HG03439 (cell line): ENCODE measurements at regions not wholly inside any gene's neighbourhood (a gene's known extent, or its start where the extent isn't known, plus 50 kb on each side); places are given as distances from the start of the nearest gene placed in this dataset.
"Not testable (repeated sequence)": the region's sequence is repeated elsewhere in the genome, so short reads cannot be mapped to it uniquely, and the experiment has no call there.

Experiments used
- ATAC-seq: cut with Tn5 transposase; IDR thresholded peaks from one replicate; pipeline ENCODE4 v1.9.1; 2021; ENCODE audit warnings: mild to moderate bottlenecking, moderate library complexity; ENCODE audit not compliant: unreplicated experiment

DNA sequence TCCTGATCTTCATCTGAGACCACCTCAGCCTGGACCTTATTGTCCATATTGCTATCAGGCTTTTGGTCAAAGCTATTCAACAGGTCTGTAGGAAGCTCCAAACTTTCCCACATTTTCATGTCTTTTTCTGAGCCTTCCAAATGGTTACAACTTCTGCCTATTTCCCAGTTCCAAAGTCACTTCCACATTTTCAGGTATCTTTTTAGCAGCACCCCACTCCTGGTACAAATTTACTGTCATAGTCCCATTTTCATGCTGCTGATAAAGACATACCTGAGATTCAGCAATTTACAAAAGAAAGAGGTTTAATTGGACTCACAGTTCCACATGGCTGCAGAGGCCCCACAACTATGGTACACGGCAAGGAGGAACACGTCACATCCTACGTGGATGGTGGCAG is 815.5 kb downstream of the KCNJ2 start:
- no peak for ATAC-seq

DNA sequence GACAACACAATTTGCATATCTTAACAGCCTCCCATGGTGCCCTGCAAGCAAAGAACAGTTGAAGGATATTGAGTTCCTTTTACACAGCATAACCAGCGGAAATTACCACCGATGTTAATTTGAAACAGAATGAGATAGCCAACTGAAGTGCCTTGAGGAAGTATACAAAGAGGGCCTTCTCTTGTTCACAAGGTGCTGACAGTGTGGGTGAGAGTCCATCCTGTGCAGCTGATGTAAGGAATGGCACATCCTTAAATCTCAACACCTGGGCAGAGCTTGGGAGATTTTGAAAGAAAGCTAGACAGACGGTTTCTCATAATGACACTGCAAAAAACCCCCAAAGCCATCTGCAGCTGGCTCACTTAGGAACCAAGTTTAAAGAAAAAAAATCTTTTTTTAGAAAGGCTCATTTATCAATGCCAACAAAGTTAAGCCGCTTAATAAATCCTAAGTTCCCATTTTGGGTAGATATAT is 818.6 kb downstream of the KCNJ2 start:
- ATAC-seq = peak; percentile 75

DNA sequence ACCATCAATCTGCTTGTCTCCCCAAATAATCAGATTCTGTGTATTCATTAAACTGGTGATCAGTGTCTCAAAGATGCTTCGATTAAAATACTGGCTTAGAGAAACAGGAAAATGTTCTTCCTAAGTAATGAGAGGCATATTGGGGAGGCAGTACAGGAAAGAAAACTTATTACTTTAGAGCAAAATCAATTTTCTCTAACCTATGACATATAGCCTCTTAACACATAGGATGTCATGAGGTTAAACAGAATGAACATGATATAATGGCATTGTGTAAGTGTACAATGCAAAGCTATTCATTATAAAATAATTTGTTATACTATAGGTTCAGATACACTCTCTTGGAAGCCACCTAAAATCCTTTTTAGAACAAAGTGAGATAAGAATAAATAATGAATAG is 819.3 kb downstream of the KCNJ2 start:
- no peak for ATAC-seq

DNA sequence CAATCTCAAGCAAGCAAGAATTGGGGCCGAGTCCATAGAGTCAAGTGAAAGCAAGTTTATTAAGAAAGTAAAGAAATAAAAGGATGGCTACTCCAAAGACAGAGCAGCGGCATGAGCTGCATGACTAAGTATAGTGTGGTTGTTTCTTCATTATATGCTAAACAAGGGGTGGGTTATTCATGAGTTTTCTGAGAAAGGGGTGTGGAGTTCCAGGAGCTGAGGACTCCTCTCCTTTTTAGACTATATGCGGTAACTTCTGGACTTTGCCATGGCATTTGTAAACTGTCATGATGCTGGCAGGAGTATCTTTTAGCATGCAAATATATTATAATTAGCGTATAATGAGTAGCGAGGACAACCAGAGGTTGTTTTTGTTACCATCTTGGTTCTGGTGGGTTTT is 819.9 kb downstream of the KCNJ2 start:
- ATAC-seq = no peak

DNA sequence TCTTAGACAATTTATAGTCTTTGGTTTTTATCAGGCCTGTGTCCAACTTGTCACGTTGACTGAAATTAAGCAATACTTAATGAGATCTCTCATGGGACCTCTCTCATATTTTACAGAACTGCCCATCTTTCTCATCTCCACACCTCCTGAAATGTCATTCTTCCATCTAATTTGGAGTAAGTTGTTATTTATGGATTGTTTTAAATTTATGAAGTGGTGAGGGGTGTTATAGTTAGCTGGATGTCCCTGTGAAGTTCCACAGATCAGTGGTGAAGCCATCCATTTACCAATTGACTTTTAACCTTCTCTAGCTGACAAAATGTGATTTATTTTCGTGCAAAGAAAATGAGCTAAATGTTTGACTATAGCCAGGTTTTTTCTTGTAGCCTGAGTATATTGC is 824.9 kb downstream of the KCNJ2 start:
- no peak for ATAC-seq

DNA sequence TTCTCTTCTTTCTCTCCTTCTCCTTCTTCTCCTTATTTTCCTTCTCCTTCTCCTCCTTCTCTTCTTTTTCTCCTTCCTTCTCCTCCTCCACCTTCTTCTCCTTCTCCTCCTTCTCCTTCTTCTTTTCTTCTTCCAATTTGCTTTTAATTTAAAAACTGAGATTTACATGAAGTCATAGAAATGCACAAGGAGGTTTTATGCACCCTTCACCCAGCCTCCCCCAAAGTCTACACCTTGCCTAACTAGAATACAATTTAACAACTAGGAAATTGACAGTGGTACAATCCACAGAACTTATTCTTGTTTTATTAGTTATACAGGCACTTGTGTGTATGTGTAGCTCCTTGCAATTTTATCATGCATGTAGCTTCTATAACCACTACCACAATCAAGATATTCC is 826.7 kb downstream of the KCNJ2 start:
- ATAC-seq = no peak

DNA sequence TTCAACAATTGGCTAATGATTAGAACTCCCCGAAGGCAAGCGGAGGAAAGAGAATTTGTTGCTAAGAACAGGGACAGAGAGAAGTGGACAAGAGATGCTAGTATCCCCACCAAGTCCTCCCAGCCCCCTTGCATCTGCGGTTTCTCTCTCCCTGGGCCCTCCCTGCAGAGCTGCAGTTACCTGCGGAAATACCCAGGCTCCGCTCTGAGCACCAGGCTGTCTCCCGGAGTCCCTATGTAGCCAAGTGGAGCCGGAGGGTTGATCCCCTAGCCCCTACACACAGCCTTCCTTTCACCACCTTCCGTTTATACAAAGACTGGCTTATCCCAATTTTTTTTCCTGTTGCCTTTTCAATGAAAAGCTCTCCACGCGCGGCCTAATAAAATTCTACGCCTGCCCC is 834.4 kb downstream of the KCNJ2 start:
- no peak for ATAC-seq

DNA sequence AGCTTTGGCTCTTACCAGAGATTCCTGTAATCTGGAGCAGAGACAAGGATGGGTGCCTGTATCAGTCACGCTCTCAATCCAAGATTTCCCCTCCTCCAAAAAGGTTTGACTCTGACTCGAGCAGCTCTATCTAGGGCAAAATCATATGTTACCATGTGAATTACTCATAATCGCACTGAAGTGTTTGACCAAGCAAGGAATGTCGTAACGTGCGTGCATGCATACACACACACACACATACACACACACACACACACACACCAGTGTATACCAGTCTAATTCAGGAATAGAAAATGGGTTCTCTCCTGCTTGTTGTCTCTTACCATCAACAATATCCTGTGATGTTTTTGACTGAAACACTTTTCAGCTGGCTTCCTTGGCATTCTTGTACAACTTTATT is 835.1 kb downstream of the KCNJ2 start:
- ATAC-seq = no peak

DNA sequence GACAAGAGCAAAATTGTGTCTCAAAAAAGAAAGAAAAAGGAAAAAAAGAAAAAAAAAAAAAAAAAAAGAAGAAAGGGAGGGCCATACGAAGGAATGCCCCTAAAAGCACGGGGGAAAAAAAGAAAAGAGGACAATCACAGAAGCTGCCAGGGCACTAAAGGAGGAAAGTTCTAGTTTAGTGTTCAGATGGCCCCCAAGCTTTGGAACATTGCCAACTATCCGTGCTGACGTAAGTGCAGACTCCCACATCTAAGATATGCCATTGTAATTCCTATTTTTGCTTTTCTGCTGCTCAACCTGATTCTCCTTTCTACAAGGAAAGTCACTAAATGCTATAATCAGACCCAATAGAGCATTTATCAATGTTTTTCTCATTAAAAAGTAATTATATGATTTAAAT is 842.1 kb downstream of the KCNJ2 start:
- ATAC-seq = no peak

DNA sequence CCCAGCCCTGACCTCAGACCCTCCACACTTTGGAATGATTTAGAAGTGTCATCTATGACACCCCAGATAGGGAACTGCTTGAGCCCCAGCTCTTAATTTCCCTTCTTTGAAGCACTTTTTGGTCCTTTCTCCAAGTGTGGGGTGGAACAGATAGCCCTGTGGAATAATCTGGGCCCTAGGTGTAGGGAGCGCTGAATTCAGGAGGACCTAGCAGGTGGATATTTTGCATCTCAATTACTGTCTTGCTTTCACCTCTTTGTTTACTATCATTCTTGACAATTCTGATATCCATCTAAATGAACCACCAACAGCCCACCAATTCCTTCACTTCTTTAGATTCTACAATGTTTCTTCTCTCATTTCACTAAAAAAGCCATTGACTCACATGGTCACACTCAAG is 850.4 kb downstream of the KCNJ2 start:
- no peak for ATAC-seq

DNA sequence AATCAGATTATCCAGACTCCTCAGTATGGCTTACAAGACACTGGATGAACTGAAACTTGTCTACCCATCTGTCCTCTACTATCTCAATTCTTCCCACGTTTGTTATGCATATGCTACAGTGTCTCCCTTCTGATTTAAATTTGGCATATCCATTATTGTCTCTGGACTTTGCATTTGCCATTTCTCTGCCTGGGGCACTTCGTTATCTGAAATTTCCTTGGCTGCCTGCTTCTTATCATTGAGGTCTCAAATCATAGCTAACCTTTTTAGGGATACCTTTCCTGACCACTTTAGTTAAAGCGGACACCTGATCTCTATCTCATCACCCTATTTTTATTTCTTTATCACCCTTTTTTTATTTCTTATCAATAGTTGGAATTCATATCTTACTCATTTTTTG is 853.4 kb downstream of the KCNJ2 start:
- ATAC-seq = no peak

DNA sequence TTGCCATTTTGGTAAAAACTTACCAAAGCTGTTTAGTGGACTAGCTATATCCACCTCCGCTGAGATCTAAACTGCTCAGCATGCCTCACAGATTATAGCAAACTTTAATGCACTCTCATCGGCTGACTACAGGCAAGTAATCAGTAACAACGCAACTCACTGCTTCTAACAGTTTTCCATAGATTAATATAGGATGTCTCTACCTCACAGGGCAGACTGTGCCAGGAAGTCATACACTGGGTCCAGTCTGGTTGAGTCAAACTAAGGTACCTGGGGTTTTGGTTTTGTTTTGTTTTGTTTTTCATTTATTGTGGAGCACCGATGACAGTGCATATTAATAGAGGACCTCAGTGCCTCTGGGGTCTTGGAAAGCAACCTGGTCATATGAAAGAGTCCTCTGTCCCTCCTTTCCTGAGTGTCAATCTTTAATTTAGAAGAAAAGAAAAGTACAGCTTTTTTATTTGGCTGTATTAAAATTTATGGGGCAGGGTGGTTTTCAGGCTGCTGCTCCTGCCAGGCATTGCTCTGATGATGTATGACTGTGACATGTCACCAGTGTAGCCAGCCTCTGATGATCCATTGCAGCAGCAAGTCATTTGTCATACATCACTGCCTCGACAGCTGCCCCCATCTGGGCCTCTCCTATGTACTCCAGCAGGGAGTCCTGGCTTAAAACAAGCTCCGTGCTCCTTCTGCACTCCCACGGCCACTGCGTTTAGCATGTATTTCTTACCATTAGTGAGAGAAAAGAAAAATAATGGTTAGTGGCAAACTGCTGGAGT is 854.1 kb downstream of the KCNJ2 start:
- no peak for ATAC-seq

DNA sequence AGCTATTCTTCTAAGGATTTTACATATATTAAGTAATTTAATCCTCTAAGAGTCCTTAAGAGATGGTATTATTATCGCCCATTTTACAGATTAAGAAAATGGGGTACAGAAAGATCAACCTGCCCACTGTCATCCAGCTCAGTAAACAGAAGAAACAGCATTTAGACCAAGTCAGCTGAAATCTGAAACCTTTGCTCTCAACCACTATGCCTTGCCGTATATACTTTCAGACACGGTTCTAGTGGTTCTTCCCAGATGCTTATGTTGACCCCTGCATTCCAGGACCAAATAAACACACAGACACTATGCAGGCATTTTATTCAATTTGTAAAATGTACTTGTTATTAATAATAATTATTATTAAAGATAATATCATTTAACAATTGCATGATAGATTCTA is 854.8 kb downstream of the KCNJ2 start:
- no peak for ATAC-seq

DNA sequence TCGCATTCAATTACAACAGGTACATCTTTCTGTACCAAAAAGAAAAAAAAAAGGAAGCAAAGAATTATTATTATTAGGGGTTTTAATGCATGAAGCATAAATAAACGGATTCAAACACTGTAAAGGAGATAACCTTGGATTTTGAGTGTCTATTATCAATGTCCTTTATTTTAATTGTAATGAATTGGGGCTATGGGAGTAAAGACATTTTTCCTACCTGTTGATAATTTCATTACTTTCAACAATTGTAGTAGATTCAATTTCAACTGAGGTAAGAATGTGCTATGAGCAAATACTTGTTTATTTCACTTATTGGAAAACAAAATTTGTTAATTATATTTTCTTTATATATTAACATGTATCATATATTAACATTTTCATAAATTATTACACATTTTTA is 855.6 kb downstream of the KCNJ2 start:
- ATAC-seq = no peak

DNA sequence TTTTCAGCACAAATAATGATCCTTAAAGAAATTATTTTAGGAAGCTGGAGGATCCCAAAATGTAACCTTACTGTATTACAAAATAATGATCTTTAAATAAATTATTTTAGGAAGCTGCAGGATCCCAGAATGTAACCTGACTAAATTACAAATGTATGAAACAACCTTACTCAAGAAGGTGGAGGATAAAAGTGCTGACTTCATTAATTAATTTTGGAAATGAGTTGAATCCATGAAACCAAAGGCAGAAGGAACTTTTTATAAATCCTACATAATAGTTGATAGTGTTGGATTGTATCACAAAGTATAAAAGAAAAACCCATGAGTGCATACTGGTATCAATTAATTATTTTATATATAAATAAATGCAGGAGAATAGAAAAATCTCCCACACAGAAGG is 859.9 kb downstream of the KCNJ2 start:
- ATAC-seq = no peak

DNA sequence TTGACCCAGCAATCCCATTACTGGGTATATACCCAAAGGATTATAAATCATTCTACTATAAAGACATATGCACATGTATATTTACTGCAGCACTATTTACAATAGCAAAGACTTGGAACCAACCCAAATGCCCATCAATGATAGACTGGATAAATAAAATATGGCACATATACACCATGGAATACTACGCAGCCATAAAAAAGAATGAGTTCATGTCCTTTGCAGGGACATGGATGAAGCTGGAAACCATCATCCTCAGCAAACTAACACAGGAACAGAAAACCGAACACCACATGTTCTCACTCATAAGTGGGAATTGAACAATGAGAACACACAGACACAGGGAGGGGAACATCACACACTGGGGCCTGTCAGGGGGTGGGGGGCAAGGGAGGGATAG is 862.0 kb downstream of the KCNJ2 start:
- ATAC-seq = not testable (repeated sequence)

DNA sequence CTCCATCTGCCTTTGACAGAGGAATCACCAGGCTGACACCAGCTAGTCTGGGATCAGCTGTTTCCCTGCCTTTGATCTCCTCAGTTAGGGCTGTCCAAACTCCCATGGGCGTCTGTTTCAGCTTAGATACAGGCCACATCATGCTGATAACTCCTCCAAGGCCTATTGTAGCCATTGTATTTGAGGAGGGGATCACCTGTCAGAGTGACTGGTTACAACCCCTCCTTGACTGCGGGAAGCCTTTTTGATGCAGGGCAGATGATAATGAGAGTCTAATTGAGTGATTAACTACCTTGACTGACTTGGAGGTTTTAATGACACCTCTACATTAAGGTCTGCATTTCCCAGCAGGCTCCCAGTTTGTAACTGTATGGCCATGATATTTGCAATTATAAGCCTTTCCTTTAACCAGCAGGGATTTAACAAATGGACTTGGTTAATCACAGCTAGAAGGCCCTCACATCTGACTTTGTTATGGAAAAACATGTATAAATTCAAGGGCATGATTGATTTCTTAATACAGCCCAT is 863.5 kb downstream of the KCNJ2 start:
- ATAC-seq = no peak

DNA sequence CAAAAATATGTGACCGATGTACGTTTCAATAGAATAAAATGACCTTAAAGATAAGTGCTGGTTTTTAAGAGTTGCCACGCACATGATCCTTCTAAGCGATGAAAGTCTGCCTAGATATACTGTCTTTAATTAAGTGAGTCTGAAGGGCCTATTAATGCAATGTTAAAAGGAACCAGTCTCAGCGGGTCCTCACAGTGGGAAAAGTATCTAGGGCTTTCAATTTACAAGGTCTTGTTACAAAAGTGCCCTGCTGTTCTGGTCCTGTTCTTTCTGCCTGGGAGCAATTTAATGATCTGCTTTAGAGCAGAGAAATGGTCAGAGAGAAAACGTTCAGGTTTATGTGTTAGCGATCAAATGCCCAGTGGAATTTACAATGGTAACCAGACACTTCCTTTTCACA is 864.0 kb downstream of the KCNJ2 start:
- ATAC-seq = no peak

DNA sequence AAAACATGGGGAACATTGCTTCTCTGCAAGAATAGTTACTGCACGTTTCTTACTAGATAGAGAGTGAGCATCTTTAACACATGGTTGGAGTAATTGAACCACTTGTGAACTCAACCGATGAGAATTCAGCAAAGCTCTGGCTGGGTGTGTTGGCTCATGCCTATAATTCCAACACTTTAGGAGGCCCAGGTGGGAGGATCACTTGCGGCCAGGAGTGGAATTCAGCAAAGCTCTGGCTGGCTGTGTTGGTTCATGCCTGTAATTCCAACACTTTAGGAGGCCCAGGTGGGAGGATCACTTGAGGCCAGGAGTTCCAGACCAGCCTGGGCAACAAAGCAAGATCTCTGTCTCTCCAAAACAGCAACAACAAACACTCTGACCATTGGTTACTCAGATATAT is 865.9 kb downstream of the KCNJ2 start:
- no peak for ATAC-seq

DNA sequence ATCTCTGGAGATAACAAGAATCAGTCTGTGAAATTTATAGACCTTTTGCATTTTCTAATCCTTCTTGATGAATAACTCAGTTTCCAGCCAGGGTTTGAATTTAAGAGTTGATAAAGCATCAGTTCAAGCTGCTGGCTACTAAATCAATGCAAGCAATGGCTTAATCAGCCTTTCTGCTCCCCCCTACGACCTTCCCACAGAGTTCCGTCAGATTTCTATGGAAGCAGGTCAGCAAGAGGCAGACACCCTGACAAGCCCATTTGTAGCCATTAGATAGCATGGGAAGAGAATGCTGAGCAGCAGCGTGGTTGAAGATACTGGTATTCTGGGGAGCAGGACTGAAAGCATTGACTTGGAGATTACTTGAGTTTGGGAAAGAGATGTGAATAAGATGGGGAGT is 868.1 kb downstream of the KCNJ2 start:
- no peak for ATAC-seq

DNA sequence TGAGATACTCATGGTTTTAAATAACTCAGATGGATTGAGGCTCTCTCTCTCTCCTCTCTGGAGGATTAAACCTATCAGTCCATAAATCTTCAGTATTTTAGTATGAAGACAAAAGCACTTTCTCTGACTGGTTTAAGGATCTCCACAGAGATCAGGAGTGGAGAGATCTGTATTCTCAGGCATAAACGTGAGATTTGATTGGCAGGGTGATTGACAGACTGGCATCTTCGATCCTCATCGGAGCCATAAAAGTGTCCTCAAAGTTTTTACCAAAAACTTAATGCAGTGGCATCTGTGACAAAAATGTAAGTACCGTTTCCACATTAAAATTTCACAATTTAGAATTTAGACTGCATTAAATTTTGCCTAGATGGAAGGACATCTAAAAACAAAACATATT is 870.1 kb downstream of the KCNJ2 start:
- no peak for ATAC-seq

DNA sequence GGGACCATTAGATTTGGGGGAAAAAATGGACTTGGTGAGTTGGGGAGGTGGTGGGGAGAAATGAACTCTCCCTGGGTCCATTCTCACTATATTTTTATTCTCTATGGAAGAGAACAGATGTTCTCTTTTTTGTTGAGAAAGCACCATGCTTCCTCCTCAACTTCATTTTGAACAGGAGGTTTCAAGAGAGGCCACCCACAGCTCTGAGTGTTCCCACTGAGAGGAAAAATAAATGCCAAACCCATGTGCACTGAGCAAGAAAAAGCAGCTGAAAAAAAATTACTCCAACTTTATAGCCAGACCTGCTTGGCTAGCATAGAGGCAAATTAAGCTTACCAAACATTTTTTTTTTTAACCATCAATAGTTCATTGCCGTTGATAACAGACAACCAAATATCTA is 883.6 kb downstream of the KCNJ2 start:
- ATAC-seq = no peak

DNA sequence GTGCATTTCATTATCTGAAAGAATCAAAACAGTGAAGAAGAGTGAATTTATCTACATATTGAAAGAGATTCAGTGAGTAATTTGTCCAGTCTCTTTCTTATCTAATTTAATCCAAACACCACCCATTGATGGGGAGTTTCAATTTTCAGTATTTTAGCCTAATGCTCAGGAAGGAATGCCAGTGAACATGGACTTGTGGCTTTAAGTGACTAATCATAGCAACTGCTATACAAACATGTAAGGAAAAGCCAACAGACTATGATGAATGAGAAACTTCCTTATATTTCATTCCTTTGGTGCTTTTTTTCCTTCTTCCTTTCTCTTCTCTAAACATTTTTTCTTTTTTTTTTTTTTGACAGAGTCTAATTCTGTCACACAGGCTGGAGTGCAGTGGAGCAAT is 885.8 kb downstream of the KCNJ2 start:
- ATAC-seq = no peak
